ENCODE measurements at regions not wholly inside any gene's neighbourhood (a gene's known extent, or its start where the extent isn't known, plus 50 kb on each side); places are given as distances from the start of the nearest gene placed in this dataset.

- TF ChIP-seq EZH2 (IDR thresholded peaks at IDR 0.05) (no peak), POLR2AphosphoS5 (IDR thresholded peaks at IDR 0.05; ENCODE audit: borderline replicate concordance, low read depth, low read length) (no peak), FOXP2 (optimal IDR thresholded peaks at IDR 0.05; ENCODE audit: control extremely low read depth, extremely low read length, insufficient read depth) (no peak)
Measured at GRCh38 chr1:185573162-185573561, 161.0 kb upstream of the HMCN1 start.

Measured in SK-N-MC (cell line).